BE2C (cell line): ENCODE measurements at regions not wholly inside any gene's neighbourhood (a gene's known extent, or its start where the extent isn't known, plus 50 kb on each side); places are given as distances from the start of the nearest gene placed in this dataset.
"Not testable (repeated sequence)": the region's sequence is repeated elsewhere in the genome, so short reads cannot be mapped to it uniquely, and the experiment has no call there.

Source experiments
- DNase-seq: peaks from one replicate; pipeline ENCODE4 v3.0.0-alpha.2; 2020
- H3K27me3 ChIP-seq: fragments of 250-450 bp; sonication (Bioruptor Pico); 2 replicates; pipeline ENCODE4 v1.5.1; 2020; ENCODE audit warnings: mild to moderate bottlenecking
- H3K36me3 ChIP-seq: fragments of 250-450 bp; sonication (Bioruptor Pico); 2 replicates; pipeline ENCODE4 v1.5.1; 2020; ENCODE audit warnings: mild to moderate bottlenecking
- H3K4me1 ChIP-seq: fragments of 250-450 bp; sonication (Bioruptor Pico); 2 replicates; pipeline ENCODE4 v1.5.1; 2020
- H3K4me3 ChIP-seq: 2 replicates; pipeline ENCODE4 v1.5.1; 2011; ENCODE audit warnings: low read depth, low read length
- H3K9me3 ChIP-seq: fragments of 250-450 bp; sonication (Bioruptor Pico); 2 replicates; pipeline ENCODE4 v1.5.1; 2020
- CTCF ChIP-seq: IDR thresholded peaks from 2 replicates; pipeline ENCODE4 v1.5.1; 2012; ENCODE audit warnings: mild to moderate bottlenecking, low read depth, low read length

GRCh38 chr3:87756616-87757015 lies 302.2 kb downstream of the CGGBP1 start:
- Histone ChIP-seq H3K27me3 (no peaks in the 10 kb centered on the region), H3K4me1 (no peaks in the 10 kb centered on the region), H3K9me3 (no peaks in the 10 kb centered on the region), H3K36me3 (no peaks in the 10 kb centered on the region), H3K4me3 (no peak overlapping the region)
- DNase-seq: no peak
- no peak for TF ChIP-seq CTCF

- Histone ChIP-seq H3K4me3 (no peak overlapping the region), H3K9me3 (no peaks in the 10 kb centered on the region), H3K4me1 (no peaks in the 10 kb centered on the region), H3K36me3 (no peaks in the 10 kb centered on the region), H3K27me3 (no peaks in the 10 kb centered on the region)
- no peak for DNase-seq
- TF ChIP-seq CTCF: no peak
Measured at GRCh38 chr3:87755852-87756251, 303.0 kb downstream of the CGGBP1 start.

GRCh38 chr3:87742250-87742649 lies 316.6 kb downstream of the CGGBP1 start:
- no peaks in the 10 kb centered on the region for H3K4me1 ChIP-seq
- H3K27me3 ChIP-seq: no peaks in the 10 kb centered on the region
- no peak for DNase-seq
- H3K4me3 ChIP-seq: no peak overlapping the region
- no peaks in the 10 kb centered on the region for H3K36me3 ChIP-seq
- no peaks in the 10 kb centered on the region for H3K9me3 ChIP-seq
- TF ChIP-seq CTCF: no peak

GRCh38 chr3:87740894-87741293 lies 317.9 kb downstream of the CGGBP1 start:
- H3K36me3 ChIP-seq, H3K4me3 ChIP-seq, DNase-seq, H3K27me3 ChIP-seq, H3K4me1 ChIP-seq, H3K9me3 ChIP-seq: not testable (repeated sequence)

- not testable (repeated sequence) for H3K27me3 ChIP-seq, H3K4me1 ChIP-seq, H3K9me3 ChIP-seq, H3K4me3 ChIP-seq, DNase-seq, H3K36me3 ChIP-seq
Measured at GRCh38 chr3:87737817-87738216, 321.0 kb downstream of the CGGBP1 start.

GRCh38 chr3:87733671-87734367 lies 325.0 kb downstream of the CGGBP1 start:
- H3K4me1 ChIP-seq: no peaks in the 10 kb centered on the region
- no peaks in the 10 kb centered on the region for H3K36me3 ChIP-seq
- H3K27me3 ChIP-seq: no peaks in the 10 kb centered on the region
- H3K4me3 ChIP-seq: no peak overlapping the region
- TF ChIP-seq CTCF: no peak
- H3K9me3 ChIP-seq: no peaks in the 10 kb centered on the region
- no peak for DNase-seq

GRCh38 chr3:87732294-87732693 lies 326.5 kb downstream of the CGGBP1 start:
- no peaks in the 10 kb centered on the region for H3K36me3 ChIP-seq
- DNase-seq: no peak
- TF ChIP-seq CTCF: no peak
- H3K4me1 ChIP-seq: no peaks in the 10 kb centered on the region
- H3K4me3 ChIP-seq: no peak overlapping the region
- no peaks in the 10 kb centered on the region for H3K9me3 ChIP-seq
- no peaks in the 10 kb centered on the region for H3K27me3 ChIP-seq
